ENCODE measurements at regions not wholly inside any gene's neighbourhood (a gene's known extent, or its start where the extent isn't known, plus 50 kb on each side); places are given as distances from the start of the nearest gene placed in this dataset.
"Not testable (repeated sequence)": the region's sequence is repeated elsewhere in the genome, so short reads cannot be mapped to it uniquely, and the experiment has no call there.

GRCh38 chr5:159642379-159642778 lies 273.9 kb upstream of the ADRA1B start:
- DNase-seq (ENCODE audit: low read depth in 2 of 2): no peak

- DNase-seq (ENCODE audit: low read depth in 2 of 2): no peak
Measured at GRCh38 chr5:159644053-159644452, 272.2 kb upstream of the ADRA1B start.

- no peak for DNase-seq (ENCODE audit: low read depth in 2 of 2)
Measured at GRCh38 chr5:159645179-159645846, 271.0 kb upstream of the ADRA1B start.

- no peak for DNase-seq (ENCODE audit: low read depth in 2 of 2)
Measured at GRCh38 chr5:159650803-159651202, 265.5 kb upstream of the ADRA1B start.

- no peak for DNase-seq (ENCODE audit: low read depth in 2 of 2)
Measured at GRCh38 chr5:159655757-159656409, 260.4 kb upstream of the ADRA1B start.

GRCh38 chr5:159657298-159657697 lies 259.0 kb upstream of the ADRA1B start:
- no peak for DNase-seq (ENCODE audit: low read depth in 2 of 2)

GRCh38 chr5:159657771-159658170 lies 258.5 kb upstream of the ADRA1B start:
- DNase-seq (ENCODE audit: low read depth in 2 of 2): no peak

- DNase-seq (ENCODE audit: low read depth in 2 of 2): no peak
Measured at GRCh38 chr5:159658266-159658925, 257.9 kb upstream of the ADRA1B start.

GRCh38 chr5:159660401-159660800 lies 255.9 kb upstream of the ADRA1B start:
- no peak for DNase-seq (ENCODE audit: low read depth in 2 of 2)

- no peak for DNase-seq (ENCODE audit: low read depth in 2 of 2)
Measured at GRCh38 chr5:159663986-159664385, 252.3 kb upstream of the ADRA1B start.

GRCh38 chr5:159667286-159667685 lies 249.0 kb upstream of the ADRA1B start:
- DNase-seq (ENCODE audit: low read depth in 2 of 2): no peak

- no peak for DNase-seq (ENCODE audit: low read depth in 2 of 2)
Measured at GRCh38 chr5:159668556-159668955, 247.7 kb upstream of the ADRA1B start.

- no peak for DNase-seq (ENCODE audit: low read depth in 2 of 2)
Measured at GRCh38 chr5:159669559-159669958, 246.7 kb upstream of the ADRA1B start.

GRCh38 chr5:159671886-159672285 lies 244.4 kb upstream of the ADRA1B start:
- no peak for DNase-seq (ENCODE audit: low read depth in 2 of 2)

GRCh38 chr5:159673538-159673937 lies 242.7 kb upstream of the ADRA1B start:
- no peak for DNase-seq (ENCODE audit: low read depth in 2 of 2)

GRCh38 chr5:159678657-159679392 lies 237.5 kb upstream of the ADRA1B start:
- no peak for DNase-seq (ENCODE audit: low read depth in 2 of 2)

GRCh38 chr5:159680095-159680494 lies 236.2 kb upstream of the ADRA1B start:
- DNase-seq (ENCODE audit: low read depth in 2 of 2): no peak

GRCh38 chr5:159681661-159682060 lies 234.6 kb upstream of the ADRA1B start:
- no peak for DNase-seq (ENCODE audit: low read depth in 2 of 2)

GRCh38 chr5:159682623-159683022 lies 233.7 kb upstream of the ADRA1B start:
- no peak for DNase-seq (ENCODE audit: low read depth in 2 of 2)

GRCh38 chr5:159687892-159688291 lies 228.4 kb upstream of the ADRA1B start:
- DNase-seq (ENCODE audit: low read depth in 2 of 2): not testable (repeated sequence)

- DNase-seq (ENCODE audit: low read depth in 2 of 2): no peak
Measured at GRCh38 chr5:159695741-159696294, 220.5 kb upstream of the ADRA1B start.

- no peak for DNase-seq (ENCODE audit: low read depth in 2 of 2)
Measured at GRCh38 chr5:159697530-159697929, 218.8 kb upstream of the ADRA1B start.
